T-cell (primary cell): ENCODE measurements at regions not wholly inside any gene's neighbourhood (a gene's known extent, or its start where the extent isn't known, plus 50 kb on each side); places are given as distances from the start of the nearest gene placed in this dataset.

ENCODE experiments used
- ATAC-seq, 4 experiments: fragments of 200-7000 bp in 3 of 4; fragments of 150-1000 bp in 1 of 4; cut with Tn5 transposase; replicated peaks in 1 of 4; 1 replicate in 3 of 4; 2 replicates in 1 of 4; pipeline ENCODE4 v1.10.0; 2021; ENCODE audit warnings: moderate library complexity in 3 of 4, mild to moderate bottlenecking in 2 of 4, moderate number of reproducible peaks in 1 of 4
- CTCF ChIA-PET, 2 donors: fragments of 300-600 bp; sonication (Branson Sonifier 250); formaldehyde crosslinking; loops; one replicate each; lab custom pipeline; 2022; ENCODE audit warnings: antibody characterized with exemption in 2 of 2; lab: Charles Lee
- POLR2A ChIA-PET, 2 donors: fragments of 300-600 bp; sonication (Branson Sonifier 250); formaldehyde crosslinking; loops; one replicate each; lab custom pipeline; 2022; ENCODE audit warnings: antibody characterized with exemption in 2 of 2; lab: Charles Lee
- DNase-seq, 35 experiments: peaks; one replicate each; pipeline versions ENCODE4 v3.0.0 to v3.0.0-alpha.2; 2013 to 2023
- H3K27ac ChIP-seq: one replicate; pipeline ENCODE4 v1.5.1; 2013; ENCODE audit warnings: low read length
- H3K27me3 ChIP-seq, 2 experiments: replicated peaks in 1 of 2; 1 replicate in 1 of 2; 2 replicates in 1 of 2; pipeline versions ENCODE4 v1.6.1 to v1.7.0; 2013; ENCODE audit warnings: low read length in 1 of 2, mixed read lengths in 1 of 2; ENCODE audit not compliant: control insufficient read depth in 2 of 2, insufficient read depth in 2 of 2; ENCODE audit errors: extremely low read depth in 1 of 2
- H3K36me3 ChIP-seq, 2 donors: 1 replicate in 1 of 2; 2 replicates in 1 of 2; pipeline versions ENCODE4 v1.6.1 to v1.7.0; 2013; ENCODE audit warnings: low read length in 1 of 2; ENCODE audit not compliant: control insufficient read depth in 2 of 2, insufficient read depth in 1 of 2; ENCODE audit errors: extremely low read depth in 1 of 2
- H3K4me1 ChIP-seq, 2 experiments: 1 replicate in 1 of 2; 2 replicates in 1 of 2; pipeline versions ENCODE4 v1.6.1 to v1.7.0; 2013; ENCODE audit warnings: low read length in 2 of 2, mixed read lengths in 1 of 2; ENCODE audit not compliant: insufficient read depth in 2 of 2, control insufficient read depth in 1 of 2; ENCODE audit errors: extremely low read depth in 1 of 2
- H3K4me3 ChIP-seq, 2 donors: 1 replicate in 1 of 2; 2 replicates in 1 of 2; pipeline versions ENCODE4 v1.5.1 to v1.7.0; 2013; ENCODE audit warnings: mild to moderate bottlenecking in 2 of 2, low read length in 1 of 2, moderate library complexity in 1 of 2; ENCODE audit not compliant: control insufficient read depth in 1 of 2; ENCODE audit errors: extremely low read depth in 1 of 2
- H3K9me3 ChIP-seq: 2 replicates; pipeline ENCODE4 v1.7.0; 2013
- H3K27ac Mint-ChIP-seq, 2 donors: one replicate each; pipeline ENCODE4 v1.8.0; 2020 to 2021; ENCODE audit warnings: mild to moderate bottlenecking in 2 of 2, mixed read lengths in 2 of 2
- H3K27me3 Mint-ChIP-seq, 2 donors: one replicate each; pipeline ENCODE4 v1.8.0; 2021 to 2022; ENCODE audit warnings: mixed read lengths in 2 of 2
- H3K36me3 Mint-ChIP-seq: one replicate; pipeline ENCODE4 v1.8.0; 2021; ENCODE audit warnings: mixed read lengths
- H3K4me1 Mint-ChIP-seq, 3 donors: one replicate each; pipeline ENCODE4 v1.8.0; 2020 to 2022; ENCODE audit warnings: mixed read lengths in 3 of 3, mild to moderate bottlenecking in 1 of 3
- H3K4me3 Mint-ChIP-seq, 3 donors: one replicate each; pipeline ENCODE4 v1.8.0; 2020 to 2022; ENCODE audit warnings: mild to moderate bottlenecking in 3 of 3, mixed read lengths in 3 of 3, moderate library complexity in 3 of 3
- H3K9me3 Mint-ChIP-seq, 3 donors: one replicate each; pipeline ENCODE4 v1.8.0; 2020 to 2022; ENCODE audit warnings: mixed read lengths in 3 of 3
- WGBS: methylation state at CpG from one replicate; pipeline ENCODE4 v1.1.5; 2013; ENCODE audit warnings: missing lambda C conversion rate; ENCODE audit not compliant: insufficient coverage; 5-methylcytosine and 5-hydroxymethylcytosine counted together

DNA sequence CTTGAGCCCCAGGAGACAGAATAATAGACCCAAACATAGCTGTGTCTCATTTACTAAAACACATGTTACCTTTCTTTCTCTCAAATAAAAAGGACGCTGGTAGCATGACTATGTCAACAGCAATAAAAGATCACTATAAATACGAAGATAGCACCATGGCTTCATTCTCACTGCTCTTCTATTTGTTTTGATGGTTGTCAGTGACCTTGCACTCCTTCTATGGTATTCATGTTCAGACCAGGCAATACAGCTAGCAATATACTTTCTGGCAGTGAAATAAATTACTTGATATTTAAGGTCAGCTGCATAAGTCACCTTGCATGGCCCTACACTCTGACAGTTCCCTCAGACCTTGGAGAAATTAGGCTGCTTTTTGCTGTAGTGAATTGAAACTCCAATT, 263.2 kb upstream of the CDH7 start:
- Histone ChIP-seq H3K4me3 (no peak overlapping the region), H3K36me3 (no peaks in the 10 kb centered on the region), H3K27me3 (no peaks in the 10 kb centered on the region), H3K9me3 (no peaks in the 10 kb centered on the region), H3K4me1 (no peaks in the 10 kb centered on the region), H3K27ac (no peak overlapping the region)
- ATAC-seq (no peak), DNase-seq (no peak)
- H3K36me3 Mint-ChIP-seq, result no peaks in the 10 kb centered on the region
- ChIA-PET POLR2A (interaction anchor here in 1 of 2 donors (0.6 kb wide), 1 partner anchor 10 kb away, joined by 3 read pairs; no protein-coding TSS in a partner anchor), CTCF (no interaction called here)
- WGBS, result no CpG with 5 or more reads among the region's 2 CpGs
- no peaks in the 10 kb centered on the region for H3K27me3 Mint-ChIP-seq
- H3K9me3 Mint-ChIP-seq, result peaks cover 11 to 12% (median 11%) of the 10 kb centered on the region in 3 donors
- no peak overlapping the region for H3K27ac Mint-ChIP-seq
- H3K4me1 Mint-ChIP-seq, result no peaks in the 10 kb centered on the region
- H3K4me3 Mint-ChIP-seq, result no peak overlapping the region

DNA sequence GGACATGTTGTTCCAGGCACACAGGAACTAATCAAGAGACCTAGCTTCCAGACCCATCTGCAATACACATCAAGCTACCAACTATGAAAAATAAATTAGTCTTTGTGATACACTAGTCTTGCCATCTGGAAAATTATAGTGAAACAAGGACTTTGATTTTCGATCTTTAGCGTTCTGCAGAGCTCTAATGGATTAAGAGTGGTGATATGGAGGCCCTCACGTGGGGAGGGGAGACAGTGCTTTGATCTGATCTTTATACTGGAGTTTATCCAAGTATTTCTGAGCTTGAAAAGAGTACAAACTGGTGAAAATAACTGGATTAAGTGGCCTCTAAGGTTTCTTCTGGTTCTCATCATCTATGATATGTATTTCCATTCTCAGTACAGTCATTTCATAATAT, 273.4 kb upstream of the CDH7 start:
- DNase-seq (no peak), ATAC-seq (no peak)
- POLR2A ChIA-PET, result interaction anchor here in 1 of 2 donors (0.7 kb wide), 1 partner anchor 10 kb away, joined by 3 read pairs; no protein-coding TSS in a partner anchor
- Histone ChIP-seq H3K9me3 (no peaks in the 10 kb centered on the region), H3K4me1 (no peaks in the 10 kb centered on the region), H3K27me3 (no peaks in the 10 kb centered on the region), H3K36me3 (no peaks in the 10 kb centered on the region), H3K4me3 (no peak overlapping the region), H3K27ac (no peak overlapping the region)
- Mint-ChIP-seq H3K9me3 (peaks cover 4 to 17% (median 4%) of the 10 kb centered on the region in 3 donors), H3K27ac (no peak overlapping the region), H3K27me3 (no peaks in the 10 kb centered on the region), H3K4me1 (no peaks in the 10 kb centered on the region), H3K36me3 (no peaks in the 10 kb centered on the region), H3K4me3 (no peak overlapping the region)
- 81% methylated on average over 3 of the region's 3 CpGs for WGBS
- CTCF ChIA-PET, result no interaction called here

DNA sequence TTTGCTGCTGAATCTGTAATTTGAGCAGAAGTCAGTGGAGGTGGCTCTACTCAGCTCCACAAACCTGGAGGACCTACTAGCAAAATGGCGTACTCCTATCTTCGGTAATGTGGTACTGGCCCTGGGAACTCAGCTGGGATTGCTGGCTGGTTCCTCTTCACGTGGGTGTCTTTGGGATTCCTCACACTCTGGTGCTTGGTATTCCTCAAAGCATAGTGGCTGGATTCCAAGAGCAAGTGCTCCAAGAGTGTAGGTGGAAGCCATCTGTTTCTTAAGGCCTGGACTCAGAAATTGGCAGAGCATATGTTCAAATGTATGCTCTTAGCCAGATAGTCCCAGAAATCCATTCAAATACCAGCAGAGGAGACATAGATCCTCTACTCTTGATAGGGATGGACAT, 281.9 kb upstream of the CDH7 start:
- CTCF ChIA-PET, result no interaction called here

DNA sequence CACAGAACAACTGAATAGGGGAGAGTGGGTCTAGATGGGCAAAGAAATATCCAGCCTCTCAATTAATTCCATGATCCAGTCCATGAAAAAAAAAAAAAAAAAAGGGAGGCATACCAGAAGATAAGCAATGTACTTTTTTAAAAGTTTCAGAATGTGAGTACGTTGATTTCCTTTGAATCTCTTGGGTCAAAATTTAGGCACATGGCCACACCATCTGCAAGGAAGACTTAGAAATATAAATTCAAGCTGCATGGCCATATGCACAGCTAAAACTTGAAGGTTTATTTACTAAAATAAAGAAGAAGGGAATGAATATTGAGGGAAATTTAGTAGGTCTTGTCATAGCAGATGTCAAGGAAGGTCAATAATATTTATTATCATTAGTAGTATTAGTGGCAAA, 286.5 kb upstream of the CDH7 start:
- H3K27me3 ChIP-seq, result no peaks in the 10 kb centered on the region
- H3K27me3 Mint-ChIP-seq, result no peaks in the 10 kb centered on the region
- no peaks in the 10 kb centered on the region for H3K4me1 ChIP-seq
- H3K4me3 ChIP-seq, result no peak overlapping the region
- ChIA-PET POLR2A (no interaction called here), CTCF (interaction anchor here in 1 of 2 donors (0.7 kb wide), 1 partner anchor 1544 kb away, joined by 4 read pairs; no protein-coding TSS in a partner anchor)
- H3K9me3 Mint-ChIP-seq, result peaks cover 12 to 20% (median 19%) of the 10 kb centered on the region in 3 donors
- no peaks in the 10 kb centered on the region for H3K4me1 Mint-ChIP-seq
- no CpG with 5 or more reads among the region's 1 CpG for WGBS
- H3K36me3 ChIP-seq, result no peaks in the 10 kb centered on the region
- no peak for ATAC-seq
- DNase-seq, result no peak
- H3K27ac ChIP-seq, result no peak overlapping the region
- no peaks in the 10 kb centered on the region for H3K9me3 ChIP-seq
- no peak overlapping the region for H3K27ac Mint-ChIP-seq
- H3K36me3 Mint-ChIP-seq, result no peaks in the 10 kb centered on the region
- no peak overlapping the region for H3K4me3 Mint-ChIP-seq

More for the DNA sequence above, 281.9 kb upstream of the CDH7 start:
- no peak overlapping the region for H3K27ac ChIP-seq
- H3K27me3 ChIP-seq, result no peaks in the 10 kb centered on the region
- WGBS, result 60% methylated on average over 3 of the region's 3 CpGs
- no peaks in the 10 kb centered on the region for H3K4me1 Mint-ChIP-seq
- H3K9me3 Mint-ChIP-seq, result peaks cover 9 to 13% (median 11%) of the 10 kb centered on the region in 3 donors
- H3K27ac Mint-ChIP-seq, result no peak overlapping the region
- H3K27me3 Mint-ChIP-seq, result no peaks in the 10 kb centered on the region
- no peaks in the 10 kb centered on the region for H3K36me3 Mint-ChIP-seq
- no peaks in the 10 kb centered on the region for H3K36me3 ChIP-seq
- H3K4me3 Mint-ChIP-seq, result no peak overlapping the region
- H3K4me1 ChIP-seq, result no peaks in the 10 kb centered on the region
- no peak for DNase-seq
- H3K9me3 ChIP-seq, result no peaks in the 10 kb centered on the region
- ATAC-seq, result no peak
- POLR2A ChIA-PET, result no interaction called here
- H3K4me3 ChIP-seq, result no peak overlapping the region

DNA sequence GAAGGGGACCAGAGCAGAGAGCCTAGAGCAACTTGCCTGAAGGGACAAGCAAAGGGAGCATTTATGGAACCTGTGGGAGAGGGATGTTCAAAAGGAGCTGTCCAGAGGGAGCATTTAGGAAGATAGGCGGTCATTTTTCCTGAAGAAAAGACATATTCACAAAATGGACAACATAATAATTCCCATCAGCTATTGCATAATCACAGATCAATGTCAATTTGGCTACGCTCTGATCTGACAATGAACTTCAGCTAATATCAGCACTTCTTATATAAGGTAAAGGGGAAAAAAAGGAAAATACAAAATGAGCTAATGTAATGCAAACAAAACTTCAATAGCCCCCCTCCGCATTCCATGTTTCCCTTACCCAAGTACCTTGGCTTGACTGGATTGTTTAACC, 291.1 kb upstream of the CDH7 start:
- Mint-ChIP-seq H3K4me1 (no peaks in the 10 kb centered on the region), H3K36me3 (no peaks in the 10 kb centered on the region), H3K4me3 (no peak overlapping the region), H3K27me3 (no peaks in the 10 kb centered on the region), H3K27ac (no peak overlapping the region), H3K9me3 (peaks cover 11 to 29% (median 14%) of the 10 kb centered on the region in 3 donors)
- H3K27me3 ChIP-seq, result no peaks in the 10 kb centered on the region
- no peaks in the 10 kb centered on the region for H3K9me3 ChIP-seq
- DNase-seq (no peak), ATAC-seq (no peak)
- WGBS, result no CpG with 5 or more reads among the region's 3 CpGs
- no peak overlapping the region for H3K27ac ChIP-seq
- POLR2A ChIA-PET, result no interaction called here
- no peaks in the 10 kb centered on the region for H3K4me1 ChIP-seq
- no peaks in the 10 kb centered on the region for H3K36me3 ChIP-seq
- CTCF ChIA-PET, result no interaction called here
- no peak overlapping the region for H3K4me3 ChIP-seq

DNA sequence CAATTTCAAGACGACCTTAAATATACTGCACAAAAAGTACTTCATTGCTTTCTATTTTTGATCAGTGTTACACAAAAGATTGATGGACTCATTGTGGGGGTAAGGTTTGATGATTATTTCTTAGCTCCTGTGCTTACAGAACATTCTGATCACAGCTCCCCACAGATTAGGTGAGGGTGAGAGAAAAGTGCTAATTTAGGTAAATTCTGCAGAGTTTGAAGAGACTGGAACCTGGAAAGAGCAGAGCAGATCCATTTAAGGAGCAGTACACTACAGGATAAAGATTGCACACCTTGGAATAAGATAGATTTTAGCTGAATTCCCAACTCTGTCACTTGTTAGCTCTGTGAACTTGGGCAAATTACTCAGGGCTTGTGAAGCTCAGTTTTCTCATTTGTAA, 291.9 kb upstream of the CDH7 start:
- DNase-seq, result no peak
- WGBS, result no CpG with 5 or more reads among the region's 1 CpG
- H3K27ac Mint-ChIP-seq, result no peak overlapping the region
- no peaks in the 10 kb centered on the region for H3K36me3 ChIP-seq
- H3K4me1 ChIP-seq, result no peaks in the 10 kb centered on the region
- ATAC-seq, result no peak
- POLR2A ChIA-PET, result interaction anchor here in 1 of 2 donors (0.6 kb wide), 1 partner anchor 230 kb away, joined by 3 read pairs; no protein-coding TSS in a partner anchor
- H3K4me3 ChIP-seq, result no peak overlapping the region
- no peaks in the 10 kb centered on the region for H3K36me3 Mint-ChIP-seq
- no peaks in the 10 kb centered on the region for H3K9me3 ChIP-seq
- no peaks in the 10 kb centered on the region for H3K4me1 Mint-ChIP-seq
- no peak overlapping the region for H3K4me3 Mint-ChIP-seq
- no peak overlapping the region for H3K27ac ChIP-seq
- no peaks in the 10 kb centered on the region for H3K27me3 Mint-ChIP-seq
- no peaks in the 10 kb centered on the region for H3K27me3 ChIP-seq
- peaks cover 8 to 27% (median 9%) of the 10 kb centered on the region in 3 donors for H3K9me3 Mint-ChIP-seq
- CTCF ChIA-PET, result no interaction called here

DNA sequence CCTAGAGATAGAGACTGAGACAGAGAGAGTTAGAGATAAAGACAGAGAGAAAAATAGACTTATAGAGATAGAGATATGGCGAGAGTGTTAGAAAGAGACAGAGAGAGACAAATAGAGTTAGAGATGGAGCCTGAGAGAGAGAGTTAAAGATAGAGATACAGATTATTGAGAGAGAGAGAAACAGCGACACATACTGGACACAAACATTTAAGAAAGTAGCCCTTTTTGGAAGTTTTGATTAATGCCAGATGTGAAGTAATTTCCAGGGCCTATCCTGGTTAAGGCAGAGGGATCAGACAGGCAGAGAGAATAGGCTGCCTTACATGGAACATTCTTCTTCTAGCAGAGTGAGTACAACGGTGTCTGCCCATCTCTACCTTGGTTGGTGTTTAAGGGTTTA, 311.6 kb upstream of the CDH7 start:
- POLR2A ChIA-PET, result no interaction called here
- Histone ChIP-seq H3K27ac (no peak overlapping the region), H3K27me3 (no peaks in the 10 kb centered on the region), H3K9me3 (no peaks in the 10 kb centered on the region), H3K36me3 (no peaks in the 10 kb centered on the region), H3K4me1 (no peaks in the 10 kb centered on the region), H3K4me3 (no peak overlapping the region)
- DNase-seq, result no peak
- no peaks in the 10 kb centered on the region for H3K27me3 Mint-ChIP-seq
- H3K27ac Mint-ChIP-seq, result no peak overlapping the region
- ATAC-seq, result no peak
- CTCF ChIA-PET, result no interaction called here
- H3K4me3 Mint-ChIP-seq, result no peak overlapping the region
- peaks cover 10 to 19% (median 12%) of the 10 kb centered on the region in 3 donors for H3K9me3 Mint-ChIP-seq
- H3K4me1 Mint-ChIP-seq, result no peaks in the 10 kb centered on the region
- no peaks in the 10 kb centered on the region for H3K36me3 Mint-ChIP-seq
- 60% methylated on average over 1 of the region's 3 CpGs for WGBS
